GM12892 (cell line): ENCODE measurements at regions not wholly inside any gene's neighbourhood (a gene's known extent, or its start where the extent isn't known, plus 50 kb on each side); places are given as distances from the start of the nearest gene placed in this dataset.

ENCODE experiments used
- DNase-seq: peaks from one replicate; pipeline ENCODE4 v3.0.0; 2011; ENCODE audit not compliant: insufficient read length
- FAIRE-seq: peaks from 2 replicates; lab custom pipeline; 2011; peaks lifted over from hg19 to GRCh38; lab: Jason Lieb, UNC
- POLR2A ChIP-seq: IDR thresholded peaks from 2 replicates; pipeline ENCODE4 v1.6.1; 2011; ENCODE audit warnings: low read depth, low read length, control low read depth
- POLR2AphosphoS5 ChIP-seq: IDR thresholded peaks from 2 replicates; pipeline ENCODE4 v1.6.1; 2011; ENCODE audit warnings: low read depth, low read length, control low read depth
- TAF1 ChIP-seq: IDR thresholded peaks from 2 replicates; pipeline ENCODE4 v1.6.1; 2011; ENCODE audit warnings: low read depth, mild to moderate bottlenecking, control low read depth, low read length, borderline replicate concordance

- no peak for DNase-seq
These were observed 157.5 kb upstream of the ADRA1D start for GRCh38 chr20:4406627-4407026.

GRCh38 chr20:4401601-4402000, 152.5 kb upstream of the ADRA1D start:
- no peak for TF ChIP-seq TAF1
- no peak for FAIRE-seq
- DNase-seq: no peak

More at GRCh38 chr20:4406627-4407026, 157.5 kb upstream of the ADRA1D start:
- FAIRE-seq: no peak
- TF ChIP-seq POLR2AphosphoS5: no peak
- TF ChIP-seq POLR2A: no peak
- TF ChIP-seq TAF1: no peak

GRCh38 chr20:4384961-4385360, 135.9 kb upstream of the ADRA1D start:
- FAIRE-seq: no peak
- TF ChIP-seq POLR2AphosphoS5 (no peak), POLR2A (no peak), TAF1 (no peak)
- no peak for DNase-seq

- DNase-seq: no peak
- no peak for FAIRE-seq
- TF ChIP-seq POLR2A: no peak
- TF ChIP-seq POLR2AphosphoS5: no peak
- no peak for TF ChIP-seq TAF1
These were observed 134.9 kb upstream of the ADRA1D start for GRCh38 chr20:4383961-4384360.

GRCh38 chr20:4375881-4376280, 126.8 kb upstream of the ADRA1D start:
- no peak for FAIRE-seq
- no peak for TF ChIP-seq TAF1
- no peak for TF ChIP-seq POLR2AphosphoS5
- no peak for TF ChIP-seq POLR2A
- no peak for DNase-seq

- TF ChIP-seq POLR2AphosphoS5 (no peak), TAF1 (no peak), POLR2A (no peak)
- no peak for FAIRE-seq
- DNase-seq: no peak
These were observed 124.4 kb upstream of the ADRA1D start for GRCh38 chr20:4373454-4373853.

- DNase-seq (no peak), FAIRE-seq (no peak)
- TF ChIP-seq POLR2AphosphoS5 (no peak), TAF1 (no peak), POLR2A (no peak)
These were observed 122.7 kb upstream of the ADRA1D start for GRCh38 chr20:4371623-4372251.

- DNase-seq (no peak), FAIRE-seq (no peak)
- no peak for TF ChIP-seq POLR2AphosphoS5
- TF ChIP-seq POLR2A: no peak
- no peak for TF ChIP-seq TAF1
These were observed 121.8 kb upstream of the ADRA1D start for GRCh38 chr20:4370851-4371250.

- FAIRE-seq (no peak), DNase-seq (no peak)
- TF ChIP-seq POLR2AphosphoS5: no peak
- TF ChIP-seq POLR2A: no peak
- no peak for TF ChIP-seq TAF1
These were observed 120.7 kb upstream of the ADRA1D start for GRCh38 chr20:4369798-4370124.

- FAIRE-seq (no peak), DNase-seq (no peak)
- TF ChIP-seq TAF1: no peak
- TF ChIP-seq POLR2AphosphoS5: no peak
- TF ChIP-seq POLR2A: no peak
These were observed 120.2 kb upstream of the ADRA1D start for GRCh38 chr20:4369119-4369797.

- TF ChIP-seq POLR2AphosphoS5: no peak
- no peak for TF ChIP-seq TAF1
- TF ChIP-seq POLR2A: no peak
- FAIRE-seq (no peak), DNase-seq (no peak)
These were observed 117.0 kb upstream of the ADRA1D start for GRCh38 chr20:4366076-4366475.

GRCh38 chr20:4358552-4358951, 109.5 kb upstream of the ADRA1D start:
- TF ChIP-seq TAF1 (no peak), POLR2AphosphoS5 (no peak), POLR2A (no peak)
- FAIRE-seq: no peak
- no peak for DNase-seq
